Jurkat, Clone E6-1 (cell line): ENCODE measurements at regions not wholly inside any gene's neighbourhood (a gene's known extent, or its start where the extent isn't known, plus 50 kb on each side); places are given as distances from the start of the nearest gene placed in this dataset.

Experiments
- DNase-seq: peaks from one replicate; pipeline ENCODE4 v3.0.0-alpha.2; 2011; ENCODE audit warnings: low read depth, low spot score
- H3K4me3 ChIP-seq: 2 replicates; pipeline ENCODE4 v1.5.1; 2011; ENCODE audit warnings: mild to moderate bottlenecking, low read length, control low read depth, moderate library complexity

DNA sequence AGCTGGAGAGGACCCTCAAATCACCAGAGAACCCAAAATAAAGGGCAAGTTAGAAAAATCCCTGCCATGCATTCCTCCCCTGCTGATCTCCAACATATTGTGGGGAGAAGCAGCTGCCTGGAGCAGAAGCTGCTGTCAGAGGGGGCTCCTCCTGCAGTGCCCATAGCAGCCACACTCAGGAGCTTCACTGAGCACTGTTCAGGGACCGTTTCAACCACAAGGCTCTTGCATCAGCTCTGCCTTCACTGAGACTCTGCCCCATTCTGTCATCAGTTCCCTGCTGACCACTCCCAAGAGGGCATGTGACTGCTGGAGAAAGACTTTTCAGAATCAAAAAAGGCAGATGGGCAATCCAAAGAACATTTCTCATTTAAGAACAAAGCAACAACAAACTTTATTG lies 392.7 kb downstream of the GALC start:
- H3K4me3 ChIP-seq: no peak overlapping the region
- no peak for DNase-seq

DNA sequence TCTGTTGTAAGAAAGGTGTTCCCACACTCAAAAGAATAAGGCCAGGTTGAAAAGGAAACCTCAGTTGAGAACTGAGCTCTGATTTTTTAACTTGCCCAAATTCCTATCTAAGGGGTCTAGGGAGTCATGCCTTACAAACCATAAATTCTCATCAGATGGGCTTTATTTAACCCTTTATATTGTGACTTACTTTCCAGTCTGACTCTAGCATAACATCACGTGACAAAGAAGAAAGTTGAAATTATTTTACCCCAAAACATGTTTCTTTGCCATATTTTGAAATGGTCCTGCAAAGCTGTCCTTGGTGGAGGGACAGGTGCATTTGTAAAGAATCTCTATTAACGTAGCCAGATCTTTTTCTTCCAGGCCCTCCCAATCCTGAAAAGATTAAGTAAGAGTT lies 411.7 kb downstream of the GALC start:
- DNase-seq: no peak
- no peak overlapping the region for H3K4me3 ChIP-seq

DNA sequence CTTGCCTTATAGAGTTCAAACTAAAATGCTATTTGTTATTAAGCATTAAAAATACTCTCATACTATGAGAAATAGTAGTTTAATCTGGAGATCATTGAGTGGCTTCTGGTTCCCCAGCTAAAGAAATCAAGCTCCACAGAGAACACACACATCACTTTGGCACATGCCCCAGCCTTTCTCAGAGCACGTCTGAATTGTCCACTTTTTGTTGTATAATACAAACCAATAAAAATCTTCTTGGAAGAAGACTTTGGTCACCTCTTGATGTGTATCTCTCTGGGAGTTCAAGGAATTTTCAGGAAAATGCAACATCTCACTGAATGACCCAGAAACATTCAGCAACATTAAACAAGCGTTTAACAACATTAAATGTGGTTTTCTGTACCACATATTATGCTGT lies 413.9 kb downstream of the GALC start:
- no peak overlapping the region for H3K4me3 ChIP-seq
- DNase-seq: no peak

DNA sequence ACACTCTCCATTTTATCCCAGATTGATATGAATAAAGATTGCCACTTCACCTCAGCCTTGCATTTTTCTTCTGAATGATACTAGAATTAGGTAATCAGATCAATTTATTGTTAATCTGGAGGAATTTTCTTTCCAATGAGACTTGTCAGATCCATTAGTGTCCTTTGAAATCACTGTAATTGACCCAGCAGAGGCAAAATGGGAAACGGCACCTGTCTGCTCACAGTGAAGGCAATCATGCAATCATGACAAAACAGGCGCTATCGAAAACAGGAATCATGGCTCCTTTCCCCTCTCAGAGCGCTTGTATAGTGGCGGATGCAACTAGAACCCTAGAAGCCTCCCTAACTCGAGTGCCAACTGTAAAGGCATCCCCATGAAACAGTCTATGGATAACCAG lies 417.6 kb downstream of the GALC start:
- no peak overlapping the region for H3K4me3 ChIP-seq
- DNase-seq: no peak

DNA sequence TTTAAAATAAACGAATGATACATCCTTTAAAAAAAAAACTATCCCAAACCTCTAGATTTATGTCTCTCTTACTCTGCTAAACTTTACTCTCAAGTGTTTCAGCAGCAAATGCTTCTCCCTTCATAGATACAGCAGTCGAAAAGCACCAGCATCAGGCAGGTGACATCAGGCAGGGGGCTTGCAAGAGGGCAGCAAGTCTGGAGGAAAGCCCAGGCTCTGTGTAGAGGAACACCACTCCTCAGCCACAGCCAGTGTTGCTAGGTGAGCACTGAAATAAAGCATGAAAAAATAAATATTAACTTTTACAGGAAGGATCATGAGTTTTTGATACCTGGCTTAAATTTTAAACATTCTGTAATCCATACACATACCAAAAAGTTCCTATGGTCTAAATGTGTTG lies 419.4 kb downstream of the GALC start:
- no peak for DNase-seq
- no peak overlapping the region for H3K4me3 ChIP-seq

DNA sequence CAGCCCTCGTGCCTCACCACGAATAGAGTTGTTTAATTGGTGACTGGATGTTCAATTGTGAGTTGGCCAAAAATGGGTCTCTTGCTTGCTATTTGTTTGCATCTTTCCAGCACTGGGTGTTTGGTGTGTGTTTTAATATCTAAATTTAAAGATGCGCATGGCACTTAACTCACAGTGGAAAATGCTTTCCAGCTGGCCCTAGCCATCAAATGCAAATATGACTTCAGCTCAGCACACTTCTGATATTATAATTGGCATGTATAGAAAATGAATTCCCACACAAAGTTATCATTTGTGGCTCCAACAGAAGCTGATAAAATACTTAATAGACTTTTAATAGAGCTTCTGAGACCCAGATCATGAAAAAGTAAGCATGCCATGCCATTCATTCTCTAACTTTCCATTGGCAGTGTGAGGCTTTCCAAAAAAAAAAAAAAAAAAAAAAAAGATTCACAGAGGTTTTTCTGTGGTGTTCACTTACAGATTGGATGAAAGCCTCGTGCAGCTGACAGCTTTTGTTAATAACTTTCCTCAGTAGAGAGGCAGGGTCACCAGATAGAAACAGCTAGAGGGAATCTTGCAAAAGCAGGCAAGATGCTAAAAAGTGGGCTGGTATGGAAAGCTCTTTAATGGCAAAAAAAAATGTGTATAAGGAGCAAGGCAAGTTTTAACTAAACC lies 425.2 kb downstream of the GALC start:
- no peak overlapping the region for H3K4me3 ChIP-seq
- DNase-seq: no peak

DNA sequence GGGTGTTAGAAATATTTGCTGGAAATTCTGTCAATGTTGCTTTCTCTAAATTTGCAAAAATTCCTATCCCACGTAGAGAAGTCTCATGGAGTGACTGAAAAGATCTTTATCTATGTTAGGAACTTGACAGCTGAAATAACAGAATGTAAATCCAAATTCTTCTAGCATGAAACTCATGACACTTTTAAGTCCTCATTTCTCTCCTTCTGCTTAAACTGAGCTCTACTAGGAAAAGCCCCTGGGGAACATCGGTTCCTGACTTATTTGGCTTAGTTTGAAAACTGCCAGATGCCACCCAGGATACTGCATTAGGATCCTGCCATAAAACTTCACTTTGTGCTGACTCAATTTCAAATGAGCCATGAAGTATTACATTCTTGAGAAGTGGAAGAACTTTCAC lies 426.0 kb downstream of the GALC start:
- H3K4me3 ChIP-seq: no peak overlapping the region
- DNase-seq: no peak

DNA sequence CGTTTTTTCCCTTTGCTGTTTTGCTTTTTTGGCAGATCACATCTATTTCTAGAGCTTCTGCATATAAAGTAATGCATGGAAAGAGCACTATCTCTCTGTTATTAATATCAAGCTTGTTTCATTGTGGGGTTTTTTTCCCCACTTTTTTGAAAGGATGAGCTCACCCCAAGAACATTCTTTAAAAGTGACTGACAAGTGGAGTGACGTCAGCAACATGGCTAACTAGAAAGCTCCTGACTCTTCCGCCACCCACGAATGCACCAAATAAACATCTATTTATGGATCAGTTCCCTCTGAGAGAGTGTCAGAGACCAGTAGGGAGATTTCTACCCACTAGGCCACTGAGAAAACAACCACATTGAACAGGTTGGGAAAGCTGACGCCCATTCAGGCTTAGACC lies 445.4 kb downstream of the GALC start:
- H3K4me3 ChIP-seq: no peak overlapping the region
- no peak for DNase-seq

DNA sequence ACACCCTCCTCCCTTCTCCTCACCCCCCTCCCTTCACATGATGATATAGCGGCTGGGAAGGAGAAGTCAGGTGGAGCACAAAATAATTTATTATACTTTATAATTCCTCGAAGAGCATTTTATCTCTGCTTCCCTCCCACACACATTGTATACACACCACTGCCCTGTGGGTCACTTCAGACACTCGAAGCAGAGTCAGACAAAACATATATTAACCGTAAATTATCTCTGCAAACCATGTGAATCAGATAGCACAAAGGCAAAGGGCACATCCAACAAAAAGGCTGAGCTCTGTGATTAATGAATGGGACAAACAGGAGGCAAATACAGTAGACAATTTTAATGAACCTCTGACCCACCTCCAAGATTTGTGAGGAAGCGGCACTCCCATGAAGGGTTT lies 450.7 kb downstream of the GALC start:
- DNase-seq: no peak
- no peak overlapping the region for H3K4me3 ChIP-seq

DNA sequence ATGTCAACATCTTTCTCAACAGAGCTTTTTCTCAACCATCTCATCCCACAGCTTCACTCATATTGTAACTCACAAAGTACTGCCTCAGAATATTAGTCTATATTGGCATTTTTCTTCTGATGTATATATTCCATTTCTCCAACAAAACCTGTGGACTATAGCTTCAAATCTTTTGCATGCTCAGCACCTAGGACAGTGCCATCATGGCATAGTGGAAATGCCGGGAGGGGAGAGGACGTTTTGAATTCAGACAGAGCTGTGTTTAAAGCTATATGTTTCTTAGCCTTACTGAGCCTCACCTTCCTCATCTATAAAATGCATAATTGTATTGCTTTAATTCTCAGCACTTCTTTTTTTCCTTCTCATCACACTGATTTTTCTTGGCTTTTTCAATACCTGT lies 452.6 kb downstream of the GALC start:
- no peak for DNase-seq
- no peak overlapping the region for H3K4me3 ChIP-seq

DNA sequence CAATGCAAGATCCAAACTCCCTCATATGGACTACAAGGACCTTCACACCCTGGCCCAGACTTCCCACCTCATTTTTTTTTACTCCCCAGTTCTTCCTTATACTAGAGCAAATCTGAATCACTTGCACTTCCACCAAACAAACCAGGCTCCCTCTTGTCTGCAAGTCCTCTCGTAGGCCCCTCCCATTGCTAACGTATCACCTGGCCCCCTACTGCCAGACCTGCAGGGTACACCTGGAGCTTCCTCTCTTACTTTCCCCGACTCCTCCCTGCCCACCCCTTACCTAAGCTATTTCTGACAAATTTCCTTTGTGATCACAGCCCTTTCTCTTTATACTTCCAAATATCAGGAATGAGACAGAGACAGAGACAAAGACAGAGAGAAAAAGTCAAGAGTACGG lies 463.9 kb downstream of the GALC start:
- no peak for DNase-seq
- H3K4me3 ChIP-seq: no peak overlapping the region

DNA sequence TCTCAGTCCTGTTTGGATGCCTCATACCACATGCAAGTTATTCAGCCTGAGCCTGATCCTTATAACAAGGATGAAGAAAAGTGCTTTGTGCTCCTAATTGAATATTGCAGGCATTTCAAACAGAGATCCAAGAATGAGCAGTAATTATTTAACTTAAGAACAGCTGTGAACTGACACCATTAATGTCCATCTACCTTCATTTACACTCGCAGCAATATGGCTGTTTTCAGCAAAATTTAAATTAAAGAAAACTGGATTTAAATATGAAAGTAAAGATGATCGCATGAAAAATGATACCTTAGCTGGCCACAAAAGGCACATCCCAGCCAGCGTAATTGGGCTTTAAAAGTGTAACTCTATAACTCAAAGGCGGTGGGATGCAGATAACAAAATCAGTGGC lies 466.3 kb downstream of the GALC start:
- no peak for DNase-seq
- H3K4me3 ChIP-seq: no peak overlapping the region

DNA sequence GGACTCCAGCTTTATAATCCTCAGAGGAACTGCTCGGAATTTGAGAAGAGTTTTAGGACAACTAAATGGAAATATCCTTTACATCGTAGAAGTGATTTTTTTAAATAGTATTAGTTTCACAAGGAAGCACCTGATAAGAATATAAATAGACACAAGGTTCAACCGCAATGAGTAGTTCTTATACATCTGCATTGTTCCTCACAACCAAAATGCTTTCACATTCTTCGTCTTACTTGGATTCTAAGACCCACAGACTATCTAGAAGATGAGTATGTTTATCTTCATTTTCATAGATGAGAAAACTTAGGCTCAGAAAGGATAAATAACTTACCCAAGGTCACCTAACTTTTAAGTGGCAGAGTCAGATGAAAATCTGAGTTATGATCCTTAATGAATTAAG lies 469.0 kb downstream of the GALC start:
- no peak overlapping the region for H3K4me3 ChIP-seq
- no peak for DNase-seq

DNA sequence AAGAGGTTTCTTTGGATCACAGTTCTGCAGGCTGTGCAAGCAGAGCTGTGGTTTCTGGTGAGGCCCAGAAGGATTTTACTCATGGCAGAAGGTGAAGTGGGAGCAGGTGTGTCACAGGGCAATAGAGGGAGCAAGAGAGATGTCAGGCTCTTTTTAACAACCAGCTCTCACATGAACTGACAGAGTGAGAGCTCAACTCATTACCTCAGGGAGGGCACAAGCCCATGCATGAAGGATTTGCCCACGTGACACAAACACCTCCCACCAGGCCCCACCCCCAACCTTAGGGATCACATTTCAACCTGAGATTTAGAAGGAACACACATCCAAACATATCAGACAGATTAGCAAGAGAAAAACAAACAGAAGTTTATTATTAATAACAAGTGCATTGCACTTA lies 470.4 kb downstream of the GALC start:
- no peak for DNase-seq
- no peak overlapping the region for H3K4me3 ChIP-seq

DNA sequence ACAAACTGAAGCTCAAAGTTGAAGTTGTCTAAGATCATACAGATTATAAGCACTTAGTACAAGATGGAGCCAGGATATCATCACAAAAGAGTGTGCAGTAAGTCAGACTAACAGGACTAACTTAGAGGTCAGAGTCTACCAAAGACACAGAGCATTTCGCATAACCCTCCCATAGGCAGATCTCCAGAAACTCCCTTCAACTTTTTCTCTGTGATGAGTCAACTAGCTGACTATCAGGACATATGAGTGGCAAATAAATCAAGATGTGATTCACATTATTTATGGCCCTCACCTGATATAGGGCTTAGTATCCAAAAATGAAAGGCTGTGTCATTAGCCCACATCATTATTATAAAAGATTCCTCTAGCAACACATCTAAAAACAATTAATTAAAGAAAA lies 484.6 kb downstream of the GALC start:
- H3K4me3 ChIP-seq: no peak overlapping the region
- DNase-seq: no peak

DNA sequence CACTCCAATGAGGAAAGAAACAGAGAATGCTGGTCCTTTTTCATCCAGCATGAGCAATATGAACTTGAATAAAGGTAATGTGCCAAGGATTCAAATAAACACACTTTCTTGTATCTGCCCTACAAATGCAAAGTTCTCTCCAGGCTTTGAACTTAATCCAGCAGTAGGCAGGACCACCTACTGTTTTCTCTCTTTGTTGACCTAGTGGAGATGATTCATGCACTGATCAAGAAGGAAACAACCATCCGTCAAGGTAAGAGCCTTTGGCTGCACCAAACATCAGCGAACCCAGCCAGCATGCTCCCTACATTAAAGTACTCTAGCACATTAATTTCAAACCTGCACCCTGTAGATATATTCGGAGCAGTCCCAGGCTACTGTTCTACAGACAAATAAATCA lies 489.3 kb downstream of the GALC start:
- H3K4me3 ChIP-seq: no peak overlapping the region
- DNase-seq: no peak

DNA sequence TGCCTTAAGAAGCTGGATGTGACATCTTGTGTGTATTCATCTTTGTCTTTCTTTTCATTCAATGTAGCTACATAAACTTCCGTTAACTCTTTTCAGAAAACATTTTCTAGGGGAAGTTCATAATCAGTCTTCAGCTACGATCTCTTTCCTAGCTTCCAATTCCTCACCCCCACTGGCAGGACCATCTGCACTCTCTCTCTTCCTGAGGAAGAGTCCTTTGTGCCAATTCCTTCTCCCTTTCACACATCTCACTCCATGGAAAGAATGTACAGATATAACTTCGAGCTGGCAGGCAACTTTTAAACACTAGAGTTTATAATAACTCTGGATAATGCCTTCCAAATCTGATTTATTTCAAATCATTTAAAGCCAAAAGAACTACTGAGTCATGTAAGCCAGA lies 495.7 kb downstream of the GALC start:
- no peak for DNase-seq
- no peak overlapping the region for H3K4me3 ChIP-seq

DNA sequence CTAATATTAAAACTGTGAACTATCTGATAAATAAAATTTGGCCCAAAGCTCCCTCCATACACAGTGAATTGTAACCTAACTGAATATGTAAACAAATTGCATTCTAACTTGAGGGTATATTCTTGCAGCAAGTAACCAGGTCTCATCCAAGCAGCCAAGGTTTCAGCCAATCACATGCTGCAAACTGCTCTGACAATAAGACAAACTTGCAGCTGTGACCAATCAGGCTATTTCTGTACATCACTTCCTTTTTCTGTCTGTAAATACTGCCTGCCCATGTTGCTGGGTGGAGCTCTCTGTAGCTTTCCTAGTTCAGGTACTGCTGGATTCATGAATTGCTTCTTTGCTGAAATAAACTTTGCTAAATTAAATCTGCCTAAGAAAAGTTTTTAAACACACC lies 499.0 kb downstream of the GALC start:
- no peak overlapping the region for H3K4me3 ChIP-seq
- DNase-seq: peak; percentile 21

DNA sequence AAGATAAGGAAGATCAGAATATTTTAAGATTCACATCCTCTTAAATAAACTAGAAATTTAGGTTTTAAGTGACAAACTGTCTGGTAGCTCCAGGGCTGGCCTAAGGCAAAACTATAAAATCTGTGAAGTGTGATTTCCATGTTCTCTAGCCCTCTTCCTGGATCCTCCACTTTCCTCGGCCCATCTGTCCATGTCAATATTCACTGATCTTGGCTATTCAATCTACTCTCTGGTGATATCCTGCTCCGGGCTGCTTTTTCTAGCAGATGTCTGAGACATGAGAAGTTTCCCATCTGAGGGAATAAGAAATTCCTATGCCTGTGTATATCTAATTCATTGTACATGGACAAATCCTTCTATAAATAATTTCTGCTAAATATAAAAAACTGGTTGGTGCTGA lies 500.4 kb downstream of the GALC start:
- H3K4me3 ChIP-seq: no peak overlapping the region
- DNase-seq: no peak

DNA sequence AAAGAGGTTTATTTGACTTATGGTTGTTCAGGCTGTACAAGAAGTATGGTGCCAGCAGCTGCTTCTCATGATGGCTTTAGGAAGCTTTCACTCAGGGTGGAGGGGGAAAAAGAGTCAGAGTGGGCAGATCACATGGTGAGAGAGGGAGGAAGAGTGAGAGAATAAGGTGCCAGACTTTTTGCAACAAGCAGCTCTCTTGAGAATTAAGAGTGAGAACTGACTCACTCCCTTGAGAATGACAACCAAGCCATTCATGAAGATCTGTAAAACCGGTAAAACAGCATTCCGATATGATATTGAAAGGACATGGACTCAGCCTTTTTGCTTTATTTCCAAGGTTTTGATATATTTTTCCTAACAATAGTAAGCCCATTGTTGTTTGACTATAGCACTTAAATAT lies 501.2 kb downstream of the GALC start:
- H3K4me3 ChIP-seq: no peak overlapping the region
- DNase-seq: no peak

DNA sequence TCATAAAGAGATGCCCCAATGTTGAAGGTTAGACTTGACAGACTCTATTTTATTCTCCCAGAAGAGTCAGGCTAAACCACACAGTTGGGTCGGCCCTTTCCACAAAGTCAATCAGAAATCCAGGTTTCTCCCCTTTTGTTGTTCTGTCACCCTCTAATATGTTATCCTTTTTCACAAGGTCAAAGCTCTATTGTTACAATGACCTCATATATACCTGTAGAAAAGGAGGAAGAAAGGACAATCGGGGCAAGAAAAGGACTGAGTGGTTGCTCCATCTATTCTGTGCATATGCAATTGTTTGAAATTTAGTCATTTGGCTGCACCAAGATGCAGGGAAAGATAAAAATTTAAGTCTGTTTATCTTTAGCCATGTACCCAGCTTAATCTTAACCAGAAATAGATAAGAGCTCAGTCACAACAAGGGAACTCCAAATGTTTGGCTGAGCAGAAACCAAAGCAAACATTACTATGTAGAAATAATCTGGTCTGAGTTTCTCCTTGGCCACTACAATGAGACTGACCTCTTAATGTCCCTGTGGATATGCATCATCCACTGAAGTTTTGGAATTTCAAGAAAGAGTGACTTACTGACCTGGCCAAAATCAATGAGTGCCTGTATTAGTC lies 503.7 kb downstream of the GALC start:
- DNase-seq: no peak
- H3K4me3 ChIP-seq: no peak overlapping the region
